HT1080 (cell line): ENCODE measurements at regions not wholly inside any gene's neighbourhood (a gene's known extent, or its start where the extent isn't known, plus 50 kb on each side); places are given as distances from the start of the nearest gene placed in this dataset.

ENCODE experiments used
- DNase-seq: peaks from one replicate; pipeline ENCODE4 v3.0.0-alpha.2; 2015; ENCODE audit warnings: low read depth

GRCh38 chr2:66940080-66940479 lies 457.1 kb upstream of the ETAA1 start:
- DNase-seq, result no peak

- DNase-seq, result no peak
Measured at GRCh38 chr2:66948234-66948633, 448.9 kb upstream of the ETAA1 start.

- DNase-seq, result no peak
Measured at GRCh38 chr2:66957198-66957597, 439.9 kb upstream of the ETAA1 start.

- DNase-seq, result no peak
Measured at GRCh38 chr2:66957677-66958076, 439.5 kb upstream of the ETAA1 start.

- no peak for DNase-seq
Measured at GRCh38 chr2:66960161-66960560, 437.0 kb upstream of the ETAA1 start.

- DNase-seq, result no peak
Measured at GRCh38 chr2:66962716-66963115, 434.4 kb upstream of the ETAA1 start.

GRCh38 chr2:66966631-66967030 lies 430.5 kb upstream of the ETAA1 start:
- no peak for DNase-seq

GRCh38 chr2:66968946-66969345 lies 428.2 kb upstream of the ETAA1 start:
- DNase-seq, result no peak

- DNase-seq, result no peak
Measured at GRCh38 chr2:66981074-66981473, 416.1 kb upstream of the ETAA1 start.

- DNase-seq, result no peak
Measured at GRCh38 chr2:66982766-66983165, 414.4 kb upstream of the ETAA1 start.

- DNase-seq, result no peak
Measured at GRCh38 chr2:66984864-66985263, 412.3 kb upstream of the ETAA1 start.

- DNase-seq, result no peak
Measured at GRCh38 chr2:66985906-66986305, 411.2 kb upstream of the ETAA1 start.

GRCh38 chr2:66987733-66988132 lies 409.4 kb upstream of the ETAA1 start:
- no peak for DNase-seq

GRCh38 chr2:66994654-66995053 lies 402.5 kb upstream of the ETAA1 start:
- no peak for DNase-seq

- no peak for DNase-seq
Measured at GRCh38 chr2:66995636-66996035, 401.5 kb upstream of the ETAA1 start.

- no peak for DNase-seq
Measured at GRCh38 chr2:67002618-67003371, 394.3 kb upstream of the ETAA1 start.

- DNase-seq, result no peak
Measured at GRCh38 chr2:67006373-67006960, 390.7 kb upstream of the ETAA1 start.

GRCh38 chr2:67008155-67008554 lies 389.0 kb upstream of the ETAA1 start:
- DNase-seq, result no peak

- DNase-seq, result no peak
Measured at GRCh38 chr2:67012165-67012564, 385.0 kb upstream of the ETAA1 start.

- no peak for DNase-seq
Measured at GRCh38 chr2:67013821-67014220, 383.3 kb upstream of the ETAA1 start.

GRCh38 chr2:67015681-67016080 lies 381.5 kb upstream of the ETAA1 start:
- DNase-seq, result no peak

GRCh38 chr2:67018301-67018700 lies 378.8 kb upstream of the ETAA1 start:
- DNase-seq, result no peak

GRCh38 chr2:67032076-67032475 lies 365.1 kb upstream of the ETAA1 start:
- DNase-seq, result no peak
